HG02571 (cell line): ENCODE measurements at regions not wholly inside any gene's neighbourhood (a gene's known extent, or its start where the extent isn't known, plus 50 kb on each side); places are given as distances from the start of the nearest gene placed in this dataset.

Source experiments
- ATAC-seq: cut with Tn5 transposase; IDR thresholded peaks from one replicate; pipeline ENCODE4 v1.9.1; 2021; ENCODE audit warnings: mild to moderate bottlenecking, moderate library complexity; ENCODE audit not compliant: unreplicated experiment

GRCh38 chr6:127051571-127052260, 66.8 kb upstream of the RSPO3 start:
- no peak for ATAC-seq

GRCh38 chr6:127053032-127053874, 65.2 kb upstream of the RSPO3 start:
- no peak for ATAC-seq

- no peak for ATAC-seq
Observed at GRCh38 chr6:127053875-127054235, 64.6 kb upstream of the RSPO3 start.

GRCh38 chr6:127058027-127058426, 60.4 kb upstream of the RSPO3 start:
- no peak for ATAC-seq

GRCh38 chr6:127058936-127059335, 59.5 kb upstream of the RSPO3 start:
- ATAC-seq, result no peak
